MM.1S (cell line): ENCODE measurements at regions not wholly inside any gene's neighbourhood (a gene's known extent, or its start where the extent isn't known, plus 50 kb on each side); places are given as distances from the start of the nearest gene placed in this dataset.

Experiments
- CTCF ChIP-seq: fragments of 300-600 bp; sonication (generic); IDR thresholded peaks from 2 replicates; pipeline ENCODE4 v1.5.1; 2016; ENCODE audit warnings: antibody characterized with exemption, low read length, mixed read lengths
- EZH2 ChIP-seq: fragments of 300-600 bp; sonication (generic); optimal IDR thresholded peaks from 2 replicates; pipeline ENCODE3; 2017; ENCODE audit warnings: low read depth, mild to moderate bottlenecking, antibody characterized with exemption, low read length, mixed read lengths
- EZH2phosphoT487 ChIP-seq: fragments of 300-600 bp; sonication (generic); IDR thresholded peaks from 2 replicates; pipeline ENCODE4 v1.6.1; 2018; ENCODE audit warnings: antibody characterized with exemption, low read length

- no peak for TF ChIP-seq CTCF
- no peak for TF ChIP-seq EZH2
- no peak for TF ChIP-seq EZH2phosphoT487
Measured at GRCh38 chr6:27163834-27164233, 83.7 kb upstream of the PRSS16 start.
